ENCODE measurements at regions not wholly inside any gene's neighbourhood (a gene's known extent, or its start where the extent isn't known, plus 50 kb on each side); places are given as distances from the start of the nearest gene placed in this dataset.

- TF ChIP-seq POLR2A (IDR thresholded peaks at IDR 0.05) (no peak), CTCF (IDR thresholded peaks at IDR 0.05) (no peak), EP300 (IDR thresholded peaks at IDR 0.05) (no peak)
Observed at GRCh38 chr5:160175438-160176218, 53.7 kb upstream of the FABP6 start.
